ENCODE measurements at regions not wholly inside any gene's neighbourhood (a gene's known extent, or its start where the extent isn't known, plus 50 kb on each side); places are given as distances from the start of the nearest gene placed in this dataset.

- TF ChIP-seq CTCF (conservative IDR thresholded peaks at IDR 0.05; ENCODE audit: low read length) (no peak), EZH2phosphoT487 (IDR thresholded peaks at IDR 0.05; ENCODE audit: borderline replicate concordance, low read depth, low read length) (no peak)
Observed at GRCh38 chr21:15291621-15292266, 226.9 kb upstream of the NRIP1 start.

All from OCI-LY7 (cell line).